ENCODE measurements at regions not wholly inside any gene's neighbourhood (a gene's known extent, or its start where the extent isn't known, plus 50 kb on each side); places are given as distances from the start of the nearest gene placed in this dataset.

GRCh38 chr6:30806581-30807183 lies 62.3 kb upstream of the IER3 start:
- DNase-seq = no peak

- no peak for DNase-seq
Measured at GRCh38 chr6:30804333-30804732, 60.0 kb upstream of the IER3 start.

GRCh38 chr6:30802731-30803130 lies 58.4 kb upstream of the IER3 start:
- DNase-seq = no peak

DNA sequence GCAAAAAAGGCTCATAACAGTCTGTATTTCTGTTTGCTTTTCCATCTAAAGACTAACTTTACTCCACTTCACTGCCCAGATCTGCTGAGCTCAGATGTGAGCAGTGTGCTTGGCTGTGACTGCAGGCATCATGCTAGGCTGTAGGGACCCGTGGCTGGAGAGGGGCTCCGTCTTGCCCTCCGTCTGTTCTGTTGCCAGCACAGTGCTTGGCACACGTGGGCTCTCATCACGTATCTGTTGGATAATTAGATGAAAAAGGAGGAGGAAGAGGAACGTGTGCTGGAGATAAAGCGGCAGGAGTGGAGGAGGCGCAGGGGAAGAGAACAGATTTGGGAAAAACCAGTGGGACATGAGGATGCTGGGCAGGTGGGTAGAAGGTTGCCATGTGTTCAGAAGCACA lies 57.6 kb upstream of the IER3 start:
- DNase-seq = no peak

GRCh38 chr6:30800871-30801270 lies 56.5 kb upstream of the IER3 start:
- DNase-seq = no peak

- no peak for DNase-seq
Measured at GRCh38 chr6:30799210-30799609, 54.9 kb upstream of the IER3 start.

GRCh38 chr6:30798494-30798893 lies 54.1 kb upstream of the IER3 start:
- no peak for DNase-seq

GRCh38 chr6:30795549-30796293 lies 51.4 kb upstream of the IER3 start:
- no peak for DNase-seq

Data from CD4-positive, alpha-beta T cell treated with Interleukin-17A for 4 hours (primary cell).